ENCODE measurements at regions not wholly inside any gene's neighbourhood (a gene's known extent, or its start where the extent isn't known, plus 50 kb on each side); places are given as distances from the start of the nearest gene placed in this dataset.

DNA sequence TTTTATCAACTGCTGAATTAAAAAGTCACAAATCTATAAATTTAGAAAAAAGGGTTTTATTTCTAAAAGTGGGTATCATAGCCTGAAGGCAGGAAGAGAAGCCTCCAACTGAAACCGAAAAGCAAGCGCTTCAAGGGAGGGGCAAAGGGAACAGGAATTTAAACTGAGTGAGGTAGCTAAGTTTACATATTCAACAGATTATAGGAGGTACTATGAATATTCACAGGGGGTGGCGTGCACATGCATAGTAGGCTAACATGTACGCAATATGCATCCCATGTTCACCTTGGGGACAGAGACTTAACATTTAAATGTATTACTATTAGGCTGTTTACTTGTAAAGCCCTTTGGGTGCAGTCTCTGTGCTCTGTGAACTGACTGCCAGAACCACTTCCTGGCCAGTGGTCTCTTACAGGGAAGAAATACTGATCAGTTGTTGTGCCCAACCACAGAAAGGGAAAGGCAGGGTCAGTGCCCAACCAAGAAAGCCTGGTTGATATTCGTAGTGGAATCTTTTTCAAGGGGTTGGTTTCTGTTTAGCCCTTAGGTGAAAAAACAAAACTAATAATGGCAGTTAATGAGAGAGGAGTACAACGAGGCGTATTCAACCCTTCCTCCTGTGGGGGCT lies 168.7 kb upstream of the GALNTL6 start:
- Histone ChIP-seq H3K27ac (no peak overlapping the region), H3K4me3 (no peak overlapping the region)

DNA sequence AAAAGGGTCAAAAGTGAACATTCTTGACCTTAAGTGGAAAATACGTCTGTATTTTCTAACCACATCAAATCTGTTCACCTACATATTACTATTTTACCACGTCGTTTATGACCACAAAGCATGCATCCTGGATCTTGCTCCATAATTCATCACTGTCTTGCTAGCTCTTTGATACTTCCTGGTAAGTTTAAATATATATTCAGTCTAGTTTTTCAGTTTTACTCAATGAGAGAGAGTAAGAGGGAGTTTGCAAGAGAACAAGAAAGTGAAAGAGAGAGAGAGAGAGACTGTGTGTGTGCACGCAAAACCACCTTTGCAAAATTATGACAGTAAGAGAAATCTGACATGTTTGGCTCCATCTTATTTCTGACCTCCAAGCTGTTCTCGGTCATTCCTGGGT lies 173.7 kb upstream of the GALNTL6 start:
- no peak overlapping the region for H3K27ac ChIP-seq
- no peak overlapping the region for H3K4me3 ChIP-seq

DNA sequence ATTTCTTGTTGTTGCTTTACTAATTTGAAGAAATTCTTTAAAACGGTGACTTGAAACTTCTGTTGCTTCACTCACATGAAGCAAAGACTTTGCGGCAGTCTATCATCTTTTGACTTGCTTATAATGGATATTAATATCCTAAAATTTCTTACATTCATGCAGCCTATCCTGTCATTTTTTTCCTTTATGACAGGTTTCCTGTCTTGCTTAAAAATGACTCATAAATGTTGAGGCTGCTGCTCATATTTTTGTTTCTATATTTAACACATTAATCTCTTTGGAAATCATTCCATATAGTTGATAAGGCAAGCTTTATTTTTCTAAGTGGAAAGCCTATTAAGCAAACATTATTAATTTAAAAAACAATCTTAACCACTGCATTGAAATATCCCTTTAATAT lies 176.6 kb upstream of the GALNTL6 start:
- Histone ChIP-seq H3K27ac (no peak overlapping the region), H3K4me3 (no peak overlapping the region)

DNA sequence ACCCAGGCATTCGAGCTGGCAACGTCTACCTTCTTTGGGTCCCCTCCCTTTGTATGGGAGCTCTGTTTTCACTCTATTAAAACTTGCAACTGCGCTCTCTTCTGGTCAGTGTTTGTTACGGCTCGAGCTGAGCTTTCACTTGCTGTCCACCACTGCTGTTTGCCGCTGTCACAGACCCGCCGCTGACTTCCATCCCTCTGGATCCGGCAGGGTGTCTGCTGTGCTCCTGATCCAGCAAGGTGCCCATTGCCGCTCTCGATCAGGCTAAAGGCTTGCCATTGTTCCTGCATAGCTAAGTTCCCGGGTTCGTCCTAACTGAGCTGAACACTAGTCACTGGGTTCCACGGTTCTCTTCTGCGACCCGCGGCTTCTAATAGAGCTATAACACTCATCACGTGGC lies 183.5 kb upstream of the GALNTL6 start:
- H3K27ac ChIP-seq: no peak overlapping the region
- no peak overlapping the region for H3K4me3 ChIP-seq

DNA sequence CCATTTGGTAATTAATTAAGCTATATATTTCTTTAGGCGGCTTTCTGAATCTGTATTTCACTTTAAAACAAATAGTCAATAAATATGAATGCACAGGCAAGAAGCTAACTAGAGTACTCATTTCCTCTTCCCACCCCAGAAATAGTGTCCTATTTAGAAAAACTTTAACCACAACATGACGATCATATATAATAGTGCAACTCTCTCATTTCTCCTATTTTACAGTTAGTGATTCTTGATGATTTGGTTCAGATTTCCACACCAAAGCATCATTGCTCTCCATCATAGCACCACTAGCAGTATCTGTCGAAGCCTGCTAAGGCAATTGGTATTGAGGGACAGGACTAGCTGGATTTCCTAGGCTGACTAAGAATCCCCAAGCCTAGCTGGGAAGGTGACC lies 184.0 kb upstream of the GALNTL6 start:
- Histone ChIP-seq H3K4me3 (no peak overlapping the region), H3K27ac (no peak overlapping the region)

DNA sequence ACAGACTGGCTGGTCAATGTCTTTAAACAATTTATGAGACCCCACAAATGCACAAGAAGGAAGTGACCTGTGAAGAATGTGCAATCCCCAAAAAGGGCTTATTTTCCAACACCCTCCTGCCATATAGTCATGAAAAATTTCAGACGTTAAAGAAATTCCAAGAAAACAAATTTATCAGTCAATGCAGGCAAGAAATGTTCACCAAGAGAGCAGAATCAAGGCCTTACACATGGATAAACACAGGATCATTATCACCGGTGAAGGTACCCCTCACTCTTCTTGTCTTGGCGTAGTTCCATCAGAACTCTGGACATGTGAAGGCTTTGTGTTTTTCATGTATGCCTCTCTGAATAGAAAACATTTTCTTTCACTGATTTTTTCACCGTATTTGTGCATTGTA lies 186.7 kb upstream of the GALNTL6 start:
- Histone ChIP-seq H3K4me3 (no peak overlapping the region), H3K27ac (no peak overlapping the region)

DNA sequence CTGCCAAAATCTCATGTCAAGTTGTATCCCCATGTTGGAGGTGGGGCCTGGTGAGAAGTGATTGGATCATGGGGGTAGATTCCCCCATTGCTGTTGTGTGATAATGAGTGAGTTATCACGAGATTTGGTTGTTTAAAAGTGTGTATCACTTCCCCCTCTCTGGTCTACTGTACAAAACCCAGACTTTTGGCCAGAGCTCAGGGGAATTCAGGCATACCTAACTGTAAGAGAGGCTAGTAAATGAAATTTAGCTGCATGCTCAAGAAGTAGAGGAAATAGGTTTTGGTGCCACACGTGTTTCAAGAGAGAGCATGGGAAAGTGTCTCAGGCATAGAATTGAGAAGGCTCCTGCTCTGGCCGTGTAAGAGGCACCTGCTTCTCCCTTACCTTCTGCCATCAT lies 190.5 kb upstream of the GALNTL6 start:
- H3K27ac ChIP-seq: no peak overlapping the region
- no peak overlapping the region for H3K4me3 ChIP-seq

DNA sequence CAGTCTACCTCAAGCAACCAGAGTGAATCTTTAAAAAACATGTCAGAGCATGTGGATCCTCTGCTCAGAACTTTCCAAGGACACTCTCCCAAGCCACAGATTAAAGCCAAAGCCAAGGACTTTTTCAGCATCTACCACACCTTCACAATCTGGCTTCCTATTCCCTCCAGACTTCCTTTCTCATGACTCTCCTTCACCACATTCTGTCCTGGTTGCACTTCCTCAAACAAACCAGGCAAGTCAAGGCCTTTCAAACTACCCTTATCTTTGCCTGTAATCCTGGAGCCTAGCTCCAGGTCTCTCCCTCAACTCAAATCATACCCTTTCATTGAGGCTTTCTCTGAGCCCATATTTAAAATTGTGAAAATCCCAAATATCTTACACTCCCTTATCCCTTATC lies 191.6 kb upstream of the GALNTL6 start:
- H3K27ac ChIP-seq: no peak overlapping the region
- H3K4me3 ChIP-seq: no peak overlapping the region

DNA sequence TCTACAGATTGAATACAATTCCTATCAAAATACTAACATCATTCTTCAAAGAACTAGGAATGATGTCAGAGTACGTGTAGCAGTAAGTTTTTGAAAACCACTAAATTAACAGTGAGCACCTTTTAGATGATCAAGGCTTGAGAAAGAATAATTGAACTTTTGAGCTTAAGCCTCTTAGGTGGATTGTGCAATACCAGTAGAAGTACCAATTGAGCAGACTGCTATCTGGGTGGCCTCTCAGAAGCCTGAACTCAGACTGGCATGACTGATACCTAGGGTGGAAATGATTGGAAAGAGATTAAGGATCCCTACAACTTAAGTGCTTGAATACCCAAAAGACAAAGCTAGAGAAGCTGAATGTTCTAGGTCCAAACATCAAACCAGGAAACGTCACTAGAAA lies 200.3 kb upstream of the GALNTL6 start:
- no peak overlapping the region for H3K27ac ChIP-seq
- no peak overlapping the region for H3K4me3 ChIP-seq

DNA sequence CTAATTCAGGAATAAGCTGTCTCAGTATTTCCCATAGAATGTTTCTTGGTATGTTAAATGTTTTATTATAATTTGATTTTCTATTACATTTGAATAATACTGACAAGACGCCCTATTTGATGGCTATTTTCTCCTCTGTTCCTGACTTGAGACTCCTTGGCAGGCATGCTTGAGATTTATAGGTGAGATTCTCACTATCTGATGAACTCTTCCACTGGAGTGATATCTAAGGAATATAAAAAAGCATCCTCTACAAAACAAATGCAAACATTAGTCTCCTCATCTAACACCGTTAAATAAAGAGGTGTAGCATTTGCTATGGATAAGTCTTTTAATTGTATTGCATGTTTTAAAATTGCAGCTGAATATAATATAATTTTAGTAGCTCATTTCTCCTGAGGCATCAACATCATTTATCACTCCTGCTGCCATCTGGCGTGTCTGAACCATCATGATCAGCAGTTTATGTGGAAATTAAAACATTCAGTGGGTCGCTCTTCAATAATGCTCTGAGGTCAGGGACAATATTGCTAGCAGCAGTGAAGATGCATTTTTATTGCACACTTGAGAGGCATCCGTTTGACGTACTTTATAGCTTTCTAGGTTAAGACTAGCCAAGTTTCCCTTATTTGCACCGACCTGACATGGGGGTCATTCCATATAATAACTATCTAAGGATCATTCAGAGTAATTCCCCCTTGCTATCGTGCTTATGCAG lies 210.4 kb upstream of the GALNTL6 start:
- Histone ChIP-seq H3K4me3 (no peak overlapping the region), H3K27ac (no peak overlapping the region)

DNA sequence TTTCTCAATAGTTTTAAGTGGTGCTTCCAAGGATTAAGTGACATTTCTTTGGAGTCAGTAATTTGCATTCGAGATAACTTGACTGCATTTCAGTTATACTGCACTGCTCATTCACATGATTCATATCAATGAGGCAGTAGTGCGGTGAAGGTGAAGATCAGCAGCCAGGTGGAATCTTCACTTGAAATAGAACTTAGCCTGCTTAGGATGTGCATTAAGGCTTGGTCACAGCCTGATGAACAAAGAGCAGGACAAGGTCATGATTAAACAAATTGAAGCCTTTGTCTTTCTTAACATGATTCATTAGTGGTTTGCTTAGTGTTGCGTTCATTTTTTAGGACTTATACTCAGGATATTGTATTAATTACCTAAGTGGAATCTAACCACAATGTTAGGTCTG lies 212.1 kb upstream of the GALNTL6 start:
- Histone ChIP-seq H3K27ac (no peak overlapping the region), H3K4me3 (no peak overlapping the region)

DNA sequence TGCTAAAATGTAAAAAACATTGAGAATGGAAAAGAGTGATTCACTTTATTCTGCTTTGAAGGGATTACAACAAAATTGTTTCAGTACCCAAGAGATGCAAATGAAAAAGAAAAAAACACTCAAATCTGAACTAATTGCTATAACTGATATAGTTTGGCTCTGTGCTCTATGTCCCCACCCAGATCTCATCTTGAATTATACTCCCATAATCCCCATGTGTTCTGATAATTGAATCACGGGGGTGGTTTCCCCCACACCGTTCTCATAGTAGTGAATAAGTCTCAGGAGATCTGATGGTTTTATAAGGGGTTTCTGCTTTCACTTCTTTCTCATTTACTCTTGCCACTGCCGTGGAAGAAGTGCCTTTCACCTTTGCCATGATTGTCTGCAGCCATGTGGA lies 213.6 kb upstream of the GALNTL6 start:
- Histone ChIP-seq H3K27ac (no peak overlapping the region), H3K4me3 (no peak overlapping the region)

DNA sequence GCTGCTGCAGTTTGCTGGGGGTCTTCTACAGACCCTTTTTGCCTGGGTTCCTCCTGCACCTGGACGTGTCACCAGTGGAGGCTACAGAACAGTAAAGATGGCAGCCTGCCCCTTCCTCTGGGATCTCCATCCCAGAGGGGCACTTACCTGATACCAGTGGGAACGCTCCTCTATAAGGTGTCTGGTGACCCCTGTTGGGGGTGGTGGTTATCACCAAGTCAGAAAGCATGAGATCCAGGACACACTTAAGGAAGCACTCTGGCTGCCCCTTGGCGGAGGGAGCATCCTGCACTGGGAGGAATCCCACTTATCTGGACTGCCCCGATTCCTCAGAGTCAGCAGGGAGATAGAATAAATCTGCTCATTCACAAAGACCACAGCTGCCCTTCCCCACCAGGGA lies 218.9 kb upstream of the GALNTL6 start:
- H3K4me3 ChIP-seq: no peak overlapping the region
- H3K27ac ChIP-seq: no peak overlapping the region

DNA sequence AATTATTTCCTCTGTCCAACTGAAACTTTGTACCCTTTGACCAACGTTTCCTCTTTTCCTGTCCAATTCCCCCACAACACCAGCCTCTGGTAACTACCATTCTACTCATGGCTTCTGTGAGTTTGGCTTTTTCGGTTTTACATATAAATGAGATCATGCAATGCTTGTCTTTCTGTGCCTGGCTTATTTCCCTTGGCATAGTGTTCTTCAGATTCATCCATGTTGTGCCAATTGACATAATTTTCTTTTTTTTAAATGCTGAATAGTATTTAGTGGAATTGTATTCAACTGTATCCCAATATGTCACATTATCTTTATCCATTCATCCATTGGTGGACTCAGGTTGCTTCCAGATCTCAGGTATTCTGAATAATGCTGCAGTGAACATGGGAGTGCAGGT lies 222.5 kb upstream of the GALNTL6 start:
- Histone ChIP-seq H3K27ac (no peak overlapping the region), H3K4me3 (no peak overlapping the region)

DNA sequence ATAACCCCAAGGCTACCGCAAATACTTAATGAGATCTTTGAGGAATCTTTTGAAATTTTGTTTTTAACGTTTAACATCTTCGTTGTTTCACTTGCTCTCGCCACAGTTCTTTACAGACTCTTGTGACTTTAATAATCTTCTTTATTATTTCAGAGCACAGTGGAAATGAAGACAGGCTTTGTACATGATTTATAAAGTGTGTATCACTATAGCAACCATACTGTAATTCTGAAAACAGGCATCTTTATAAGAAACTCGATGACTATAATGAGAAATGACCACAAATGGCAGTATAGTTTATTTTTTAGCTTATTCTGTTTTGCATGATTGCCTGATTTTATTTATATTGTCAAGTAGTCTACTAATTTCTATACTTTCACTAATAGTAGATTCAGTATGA lies 224.4 kb upstream of the GALNTL6 start:
- no peak overlapping the region for H3K27ac ChIP-seq
- no peak overlapping the region for H3K4me3 ChIP-seq

DNA sequence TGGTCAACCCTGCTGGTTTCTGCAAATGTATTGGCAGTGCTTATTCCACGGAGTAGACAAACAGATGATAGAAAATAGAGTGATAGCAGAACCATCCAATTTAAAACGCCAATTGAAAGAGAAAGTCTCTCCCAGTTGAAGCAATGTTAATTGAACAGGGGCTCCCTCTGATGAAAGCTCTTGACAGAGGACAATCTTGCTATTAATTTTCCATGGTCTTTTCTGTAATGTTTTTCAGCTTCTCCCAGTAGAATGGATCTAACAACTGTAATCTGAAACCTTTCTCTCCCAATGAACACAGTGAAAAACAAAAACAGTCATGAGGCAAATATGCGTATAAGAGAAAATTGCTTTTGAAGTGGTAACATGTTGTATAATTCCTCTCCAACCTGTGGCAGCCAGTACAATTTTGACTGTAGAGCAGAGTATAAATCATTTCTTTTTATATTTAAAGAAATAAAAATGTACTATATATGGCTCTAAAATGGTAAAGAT lies 225.1 kb upstream of the GALNTL6 start:
- H3K27ac ChIP-seq: no peak overlapping the region

DNA sequence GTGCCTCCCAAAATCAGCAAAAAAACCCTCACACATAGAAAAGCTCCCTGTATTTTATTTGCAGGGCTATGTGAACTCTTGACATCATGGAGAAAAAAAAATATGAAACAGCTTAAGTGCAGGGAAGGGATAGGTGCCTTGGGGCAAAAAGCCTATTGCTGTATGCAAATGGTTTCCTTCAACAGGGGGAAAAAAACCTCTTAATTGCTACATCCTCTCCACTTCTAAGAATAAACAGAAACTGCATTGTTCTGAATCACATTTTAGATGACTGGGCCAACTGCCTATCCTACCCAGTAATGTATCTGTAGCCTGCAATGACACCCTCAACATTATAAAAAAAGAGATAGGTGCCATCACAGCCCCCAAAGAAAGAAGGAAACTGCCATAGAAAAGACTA lies 229.4 kb upstream of the GALNTL6 start:
- no peak overlapping the region for H3K4me3 ChIP-seq
- no peak overlapping the region for H3K27ac ChIP-seq

More for the DNA sequence above, 225.1 kb upstream of the GALNTL6 start:
- no peak overlapping the region for H3K4me3 ChIP-seq

DNA sequence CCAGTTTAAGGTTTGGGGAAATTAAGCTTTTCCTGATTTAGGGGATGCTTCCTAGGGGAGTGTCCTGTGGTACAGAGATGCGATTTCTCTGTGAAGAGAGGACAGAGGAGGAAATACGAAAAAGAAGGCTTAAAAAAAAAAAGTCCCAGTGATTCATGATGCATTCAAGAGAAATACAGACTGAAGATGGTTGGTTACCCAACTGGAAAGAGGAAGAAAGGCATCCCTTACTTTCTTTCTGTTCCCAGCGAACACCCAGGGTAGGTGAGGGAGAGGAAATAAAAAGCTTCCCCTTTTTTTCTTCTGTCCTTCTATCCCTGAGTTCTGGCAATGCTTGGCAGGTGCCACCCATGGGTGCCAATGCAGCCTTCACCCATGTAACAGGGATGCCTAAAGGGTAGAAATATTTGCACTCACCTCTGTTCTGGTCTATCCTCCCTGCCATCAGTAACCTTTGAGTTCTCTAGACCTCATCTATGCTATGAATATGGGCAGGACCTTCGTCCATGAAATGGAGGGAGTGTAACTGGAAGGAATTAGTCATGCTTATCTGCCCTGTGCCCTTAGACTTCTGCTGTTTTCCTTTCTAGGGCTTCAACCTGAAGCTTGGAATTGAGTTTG lies 230.1 kb upstream of the GALNTL6 start:
- Histone ChIP-seq H3K27ac (no peak overlapping the region), H3K4me3 (no peak overlapping the region)

DNA sequence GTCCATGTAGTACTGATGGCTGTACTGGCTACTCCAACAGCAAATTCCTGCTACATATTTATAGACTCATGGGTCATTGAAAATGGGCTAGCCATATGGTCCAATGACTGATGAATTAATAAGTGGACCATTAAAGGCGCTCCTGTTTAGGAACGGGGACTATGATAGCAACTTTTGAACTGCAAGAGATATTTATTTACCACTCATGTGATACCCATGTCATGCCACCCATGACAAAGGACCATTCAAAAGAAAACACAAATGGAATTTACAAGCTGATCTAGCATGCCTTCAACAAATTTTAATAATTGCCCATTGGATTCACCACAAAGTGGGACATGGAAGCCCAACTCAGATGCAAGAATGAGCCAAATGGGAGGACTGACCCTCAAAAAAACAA lies 240.0 kb upstream of the GALNTL6 start:
- no peak overlapping the region for H3K4me3 ChIP-seq
- no peak overlapping the region for H3K27ac ChIP-seq

DNA sequence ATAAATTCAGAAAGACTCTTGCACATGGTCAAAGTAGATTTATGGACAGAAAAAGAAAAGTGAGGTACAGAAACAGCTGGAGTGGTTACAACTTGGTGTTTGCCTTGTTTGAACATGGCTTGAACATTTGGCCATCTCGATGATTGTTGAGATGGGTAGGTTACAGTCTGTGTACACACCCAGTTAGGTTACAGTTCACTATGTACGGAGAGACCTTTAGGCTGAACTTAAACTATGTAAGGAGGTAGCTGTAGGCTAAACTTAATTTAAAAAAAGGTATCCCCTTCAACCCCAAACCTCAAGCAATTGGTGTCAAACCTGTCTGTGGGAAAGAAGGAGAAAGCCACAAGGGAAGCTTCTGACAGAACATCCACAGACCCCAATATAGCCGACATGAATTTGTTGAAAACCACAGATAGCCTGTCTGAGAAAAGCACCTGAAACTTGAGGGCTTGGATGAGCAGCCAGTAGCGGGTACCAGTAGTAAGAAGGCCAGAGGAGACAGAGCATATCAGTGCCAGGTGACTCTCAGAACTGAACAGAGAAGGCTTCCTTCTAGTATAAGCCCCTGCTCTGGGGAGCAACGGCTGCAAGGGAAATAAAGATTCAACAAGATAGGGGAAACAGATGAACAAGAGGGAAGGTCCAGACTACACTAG lies 247.9 kb upstream of the GALNTL6 start:
- H3K4me3 ChIP-seq: no peak overlapping the region
- H3K27ac ChIP-seq: no peak overlapping the region

DNA sequence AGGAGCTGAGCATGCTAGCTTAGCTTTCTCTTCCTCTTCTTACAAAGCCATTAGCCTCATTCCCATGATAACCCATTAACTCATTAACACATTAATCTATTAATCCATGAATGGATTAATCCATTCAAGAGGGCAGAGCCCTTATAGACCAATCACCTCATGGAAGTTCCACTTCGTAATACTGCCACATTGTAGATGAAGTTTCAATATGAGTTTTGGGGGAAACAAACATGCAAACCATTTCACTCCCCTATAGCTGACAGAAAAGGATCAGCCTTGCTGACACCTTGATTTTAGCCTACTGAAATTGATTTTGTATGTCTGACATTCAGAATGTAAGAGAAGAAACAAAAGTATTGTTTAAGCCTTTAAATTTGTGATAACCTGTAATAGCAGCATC lies 251.8 kb upstream of the GALNTL6 start:
- no peak overlapping the region for H3K4me3 ChIP-seq
- no peak overlapping the region for H3K27ac ChIP-seq

All from skin epidermis (tissue), 12 donors.